ENCODE measurements at regions not wholly inside any gene's neighbourhood (a gene's known extent, or its start where the extent isn't known, plus 50 kb on each side); places are given as distances from the start of the nearest gene placed in this dataset.

DNA sequence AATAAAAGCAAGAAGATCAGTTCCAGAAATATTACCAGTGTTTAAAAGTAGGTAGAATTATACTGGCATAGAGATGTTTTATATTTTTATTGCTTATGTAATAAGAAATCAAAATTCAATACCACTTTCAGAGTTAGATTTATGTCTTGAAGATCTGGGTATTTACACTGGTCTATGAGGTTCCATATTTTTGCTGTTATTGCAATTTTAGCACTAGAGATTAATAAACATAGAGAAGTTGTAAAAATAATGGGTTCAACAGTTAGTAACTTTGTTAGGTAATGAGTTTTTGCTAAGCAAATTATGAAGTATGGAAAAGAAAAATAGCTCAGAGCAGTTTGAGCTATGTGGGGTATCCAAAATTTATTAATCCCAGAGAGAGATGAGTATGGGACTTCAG is 188.1 kb downstream of the SYT10 start:
- no peak overlapping the region for H2AFZ ChIP-seq (ENCODE audit: low read length)
- 0 out of 2 replicates have a peak, but pooled peaks cover 5% of the 10 kb centered on the region for H3K4me1 ChIP-seq (ENCODE audit: insufficient read depth, low read length)
- POLR2A ChIA-PET: no interaction called here
- no peaks in the 10 kb centered on the region for H3K36me3 ChIP-seq (replicated peaks in 1 of 2; ENCODE audit: control insufficient read depth in 1 of 2, insufficient read depth in 2 of 2, low read length in 2 of 2)
- H4K20me1 ChIP-seq (ENCODE audit: insufficient read depth, low read length): no peaks in the 10 kb centered on the region
- CTCF ChIA-PET (ENCODE audit: low intra/inter-chr PET ratio, low total read pairs): no interaction called here
- no TSS peak for BruUV-seq (replicated peaks)
- in situ Hi-C loops (cut with HindIII; ENCODE audit: extremely low pct_ligation_motif_present, low pct_unique_long_range_greater_than_20kb): no loop called here
- TF ChIP-seq MAFK (conservative IDR thresholded peaks at IDR 0.05 in 1 of 2, IDR thresholded peaks at IDR 0.05 in 1 of 2; ENCODE audit: low read length in 2 of 2) (peak; percentile 54 to 59; a peak in 3 of 4 replicates), SP140L (CRISPR knock-in tag; IDR thresholded peaks at IDR 0.05; ENCODE audit: borderline replicate concordance) (no peak)
- H3K79me2 ChIP-seq (ENCODE audit: insufficient read depth, low read length): no peaks in the 10 kb centered on the region
- FAIRE-seq (no peak), DNase-seq (ENCODE audit: low spot score) (no peak), ATAC-seq (no peak)
- no peak overlapping the region for H3K9ac ChIP-seq (ENCODE audit: insufficient read depth, low read depth, low read length)
- no peaks in the 10 kb centered on the region for H3K9me3 ChIP-seq (ENCODE audit: low read length)
- no peak overlapping the region for H3K27ac ChIP-seq (ENCODE audit: extremely low read length, insufficient read depth, low read length)
- no peak overlapping the region for H3K4me3 ChIP-seq (replicated peaks in 1 of 3; ENCODE audit: insufficient read depth in 1 of 3, low read depth in 2 of 3, low read length in 3 of 3)
- H3K4me2 ChIP-seq (ENCODE audit: low read depth, low read length): no peak overlapping the region
- intact Hi-C loops (cut with micrococcal nuclease; ENCODE audit: unreplicated experiment): no loop called here
- no peaks in the 10 kb centered on the region; a peak in 1 of 5 replicates for H3K27me3 ChIP-seq (ENCODE audit: control insufficient read depth in 1 of 2, insufficient read depth in 2 of 2, low read length in 2 of 2)

- ChIA-PET POLR2A (no interaction called here), CTCF (ENCODE audit: low intra/inter-chr PET ratio, low total read pairs) (no interaction called here)
- FAIRE-seq (no peak), DNase-seq (ENCODE audit: low spot score) (no peak), ATAC-seq (no peak)
- no TSS peak for BruUV-seq (replicated peaks)
- 8% methylated on average over 3 of the region's 3 CpGs for WGBS (ENCODE audit: low lambda C conversion rate)
- H2AFZ ChIP-seq (ENCODE audit: low read length): no peak overlapping the region
- no peak overlapping the region for H3K4me2 ChIP-seq (ENCODE audit: low read depth, low read length)
- H3K79me2 ChIP-seq (ENCODE audit: insufficient read depth, low read length): no peaks in the 10 kb centered on the region
- no peak overlapping the region for H3K4me3 ChIP-seq (replicated peaks in 1 of 3; ENCODE audit: insufficient read depth in 1 of 3, low read depth in 2 of 3, low read length in 3 of 3)
- no peaks in the 10 kb centered on the region for H3K9me3 ChIP-seq (ENCODE audit: low read length)
- in situ Hi-C loops (cut with HindIII; ENCODE audit: extremely low pct_ligation_motif_present, low pct_unique_long_range_greater_than_20kb): no loop called here
- no peak overlapping the region for H3K27ac ChIP-seq (ENCODE audit: extremely low read length, insufficient read depth, low read length)
- H3K27me3 ChIP-seq (ENCODE audit: control insufficient read depth in 1 of 2, insufficient read depth in 2 of 2, low read length in 2 of 2): no peaks in the 10 kb centered on the region; a peak in 1 of 5 replicates
- 0 out of 2 replicates have a peak, but pooled peaks cover 5% of the 10 kb centered on the region for H3K4me1 ChIP-seq (ENCODE audit: insufficient read depth, low read length)
- intact Hi-C loops (cut with micrococcal nuclease; ENCODE audit: unreplicated experiment): no loop called here
- H3K9ac ChIP-seq (ENCODE audit: insufficient read depth, low read depth, low read length): no peak overlapping the region
- H3K36me3 ChIP-seq (replicated peaks in 1 of 2; ENCODE audit: control insufficient read depth in 1 of 2, insufficient read depth in 2 of 2, low read length in 2 of 2): no peaks in the 10 kb centered on the region
- TF ChIP-seq ZNF367 (CRISPR knock-in tag; IDR thresholded peaks at IDR 0.05; ENCODE audit: borderline replicate concordance) (no peak), IKZF5 (CRISPR knock-in tag; IDR thresholded peaks at IDR 0.05) (no peak), ZNF589 (CRISPR knock-in tag; conservative IDR thresholded peaks at IDR 0.05) (no peak), FOXK1 (CRISPR knock-in tag; IDR thresholded peaks at IDR 0.05; ENCODE audit: borderline replicate concordance, low read depth) (no peak), ZNF619 (CRISPR knock-in tag; IDR thresholded peaks at IDR 0.05) (no peak), NFYB (CRISPR knock-in tag; IDR thresholded peaks at IDR 0.05) (no peak), SIX1 (CRISPR knock-in tag; IDR thresholded peaks at IDR 0.05; ENCODE audit: borderline replicate concordance) (no peak), ZNF615 (CRISPR knock-in tag; IDR thresholded peaks at IDR 0.05; ENCODE audit: borderline replicate concordance) (no peak), ZZZ3 (CRISPR knock-in tag; IDR thresholded peaks at IDR 0.05; ENCODE audit: borderline replicate concordance) (no peak), YY1 (IDR thresholded peaks at IDR 0.05; ENCODE audit: insufficient read depth, insufficient replicate concordance, low read depth, low read length) (no peak), NBN (conservative IDR thresholded peaks at IDR 0.05) (no peak)
- TF ChIP-seq, protein P1, sequence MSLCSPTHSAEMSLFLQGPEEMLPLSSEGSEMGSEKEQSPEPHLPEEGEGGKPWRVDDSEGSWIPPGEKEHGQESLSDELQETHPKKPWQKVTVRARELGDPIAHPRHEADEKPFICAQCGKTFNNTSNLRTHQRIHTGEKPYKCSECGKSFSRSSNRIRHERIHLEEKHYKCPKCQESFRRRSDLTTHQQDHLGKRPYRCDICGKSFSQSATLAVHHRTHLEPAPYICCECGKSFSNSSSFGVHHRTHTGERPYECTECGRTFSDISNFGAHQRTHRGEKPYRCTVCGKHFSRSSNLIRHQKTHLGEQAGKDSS (CRISPR knock-in tag; IDR thresholded peaks at IDR 0.05; ENCODE audit: borderline replicate concordance, low read depth): no peak
- H4K20me1 ChIP-seq (ENCODE audit: insufficient read depth, low read length): no peaks in the 10 kb centered on the region
Measured at GRCh38 chr12:33248364-33248763, 191.3 kb downstream of the SYT10 start.
